AG09319 (cell line): ENCODE measurements at regions not wholly inside any gene's neighbourhood (a gene's known extent, or its start where the extent isn't known, plus 50 kb on each side); places are given as distances from the start of the nearest gene placed in this dataset.

Experiments used
- DNase-seq: peaks from one replicate; pipeline ENCODE4 v3.0.0-alpha.2; 2010; ENCODE audit warnings: low read depth; ENCODE audit errors: extremely low read depth
- TF ChIP-seq, protein P1 (sequence below): IDR thresholded peaks from 2 replicates; pipeline ENCODE4 v1.5.1; 2011; ENCODE audit warnings: low read depth, mild to moderate bottlenecking, inconsistent platforms, low read length, moderate library complexity

DNA sequence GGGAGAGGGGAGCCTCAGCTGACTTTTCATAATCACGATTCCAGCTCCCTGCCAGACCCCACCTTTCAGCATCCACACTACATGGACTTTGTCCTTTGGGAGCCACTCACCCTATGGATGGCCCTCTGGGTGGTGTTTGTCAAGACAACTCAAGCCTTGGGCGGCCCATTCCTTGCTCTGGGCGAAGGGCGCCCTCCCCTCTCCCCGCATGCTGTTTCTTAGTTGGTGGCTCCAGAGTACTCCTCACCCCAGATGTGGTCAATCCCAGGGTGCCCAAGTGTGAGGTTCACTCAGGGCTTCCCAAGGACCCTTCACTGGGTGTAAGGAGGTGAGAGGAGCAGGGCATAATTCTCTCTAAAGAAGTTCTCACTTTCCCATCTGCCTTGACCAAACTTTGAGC is 710.0 kb downstream of the QKI start:
- TF ChIP-seq, protein P1, sequence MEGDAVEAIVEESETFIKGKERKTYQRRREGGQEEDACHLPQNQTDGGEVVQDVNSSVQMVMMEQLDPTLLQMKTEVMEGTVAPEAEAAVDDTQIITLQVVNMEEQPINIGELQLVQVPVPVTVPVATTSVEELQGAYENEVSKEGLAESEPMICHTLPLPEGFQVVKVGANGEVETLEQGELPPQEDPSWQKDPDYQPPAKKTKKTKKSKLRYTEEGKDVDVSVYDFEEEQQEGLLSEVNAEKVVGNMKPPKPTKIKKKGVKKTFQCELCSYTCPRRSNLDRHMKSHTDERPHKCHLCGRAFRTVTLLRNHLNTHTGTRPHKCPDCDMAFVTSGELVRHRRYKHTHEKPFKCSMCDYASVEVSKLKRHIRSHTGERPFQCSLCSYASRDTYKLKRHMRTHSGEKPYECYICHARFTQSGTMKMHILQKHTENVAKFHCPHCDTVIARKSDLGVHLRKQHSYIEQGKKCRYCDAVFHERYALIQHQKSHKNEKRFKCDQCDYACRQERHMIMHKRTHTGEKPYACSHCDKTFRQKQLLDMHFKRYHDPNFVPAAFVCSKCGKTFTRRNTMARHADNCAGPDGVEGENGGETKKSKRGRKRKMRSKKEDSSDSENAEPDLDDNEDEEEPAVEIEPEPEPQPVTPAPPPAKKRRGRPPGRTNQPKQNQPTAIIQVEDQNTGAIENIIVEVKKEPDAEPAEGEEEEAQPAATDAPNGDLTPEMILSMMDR: no peak
- no peak for DNase-seq

GRCh38 chr6:164122109-164122508 is 707.6 kb downstream of the QKI start:
- DNase-seq: no peak
- TF ChIP-seq, protein P1: no peak

- TF ChIP-seq, protein P1: no peak
- no peak for DNase-seq
Observed at GRCh38 chr6:164121527-164121926, 707.0 kb downstream of the QKI start.

DNA sequence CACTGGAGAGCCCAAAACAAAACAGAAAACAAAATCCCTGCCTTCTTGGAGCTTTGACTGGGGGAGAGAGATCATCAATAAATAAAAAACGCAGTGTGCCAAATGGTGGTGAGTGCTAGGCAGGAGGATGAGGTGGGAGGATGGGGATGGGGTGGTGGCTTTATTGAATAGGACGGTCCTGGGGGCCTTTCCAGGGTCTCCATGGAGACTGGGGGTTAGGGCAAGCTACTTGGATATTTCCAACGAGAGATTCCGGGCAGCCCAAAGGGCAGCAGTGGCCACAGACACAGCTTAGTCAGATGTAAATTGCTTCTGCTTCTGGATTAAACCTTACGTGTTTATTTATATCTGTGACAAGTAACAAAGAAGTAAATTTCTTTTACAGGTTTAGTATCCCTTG is 700.1 kb downstream of the QKI start:
- DNase-seq: no peak
- TF ChIP-seq, protein P1: no peak

GRCh38 chr6:164114051-164114450 is 699.5 kb downstream of the QKI start:
- TF ChIP-seq, protein P1: no peak
- DNase-seq: no peak

GRCh38 chr6:164113637-164114036 is 699.1 kb downstream of the QKI start:
- TF ChIP-seq, protein P1: no peak
- DNase-seq: no peak

- no peak for DNase-seq
- TF ChIP-seq, protein P1: no peak; the same call in 1 of the 2 replicates
Observed at GRCh38 chr6:164109770-164110140, 695.2 kb downstream of the QKI start.
